ENCODE measurements at regions not wholly inside any gene's neighbourhood (a gene's known extent, or its start where the extent isn't known, plus 50 kb on each side); places are given as distances from the start of the nearest gene placed in this dataset.

DNA sequence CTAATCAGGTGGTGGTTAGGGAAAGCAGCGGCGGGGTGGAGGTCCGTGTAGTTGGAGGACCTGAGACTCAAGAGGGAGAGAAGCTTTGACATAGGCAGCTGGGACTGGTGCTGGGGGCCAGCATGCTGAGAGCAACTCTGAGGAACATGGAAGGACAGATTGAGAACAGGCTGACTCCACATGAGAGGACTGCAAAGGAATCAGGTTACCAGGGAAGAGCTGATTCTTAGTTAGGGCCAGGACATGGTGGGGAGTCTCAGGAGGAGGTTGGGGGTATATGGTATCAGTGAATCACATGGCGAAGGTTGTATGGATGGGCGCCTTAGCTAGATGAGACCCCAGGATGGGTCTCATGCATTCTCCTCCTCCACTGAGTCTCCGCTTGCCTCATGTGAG lies 264.0 kb upstream of the BOD1L1 start:
- Histone ChIP-seq H3K27me3 (ENCODE audit: control insufficient read depth, insufficient read depth, low read length) (no peaks in the 10 kb centered on the region), H3K9ac (ENCODE audit: low read length) (no peak overlapping the region), H3K36me3 (ENCODE audit: control insufficient read depth, insufficient read depth, low read length) (no peaks in the 10 kb centered on the region), H3K27ac (ENCODE audit: low read depth, low read length) (peak overlapping the region; percentile 51), H3K4me3 (ENCODE audit: low read length) (no peak overlapping the region), H3K4me1 (ENCODE audit: control insufficient read depth, insufficient read depth, low read length) (peaks cover 12% of the 10 kb centered on the region)

- Histone ChIP-seq H3K27me3 (ENCODE audit: control insufficient read depth, insufficient read depth, low read length) (no peaks in the 10 kb centered on the region), H3K36me3 (ENCODE audit: control insufficient read depth, insufficient read depth, low read length) (no peaks in the 10 kb centered on the region), H3K27ac (ENCODE audit: low read depth, low read length) (peak overlapping the region; percentile 51)
Observed at GRCh38 chr4:13892739-13893105, 265.2 kb upstream of the BOD1L1 start.

GRCh38 chr4:13893211-13893610 lies 265.7 kb upstream of the BOD1L1 start:
- H3K36me3 ChIP-seq (ENCODE audit: control insufficient read depth, insufficient read depth, low read length): no peaks in the 10 kb centered on the region
- H3K9ac ChIP-seq (ENCODE audit: low read length): no peak overlapping the region
- no peak overlapping the region for H3K4me3 ChIP-seq (ENCODE audit: low read length)
- peak overlapping the region; percentile 51 for H3K27ac ChIP-seq (ENCODE audit: low read depth, low read length)
- no peaks in the 10 kb centered on the region for H3K27me3 ChIP-seq (ENCODE audit: control insufficient read depth, insufficient read depth, low read length)
- H3K4me1 ChIP-seq (ENCODE audit: control insufficient read depth, insufficient read depth, low read length): peaks cover 12% of the 10 kb centered on the region

More at GRCh38 chr4:13892739-13893105, 265.2 kb upstream of the BOD1L1 start:
- no peak overlapping the region for H3K9ac ChIP-seq (ENCODE audit: low read length)
- no peak overlapping the region for H3K4me3 ChIP-seq (ENCODE audit: low read length)
- peaks cover 12% of the 10 kb centered on the region for H3K4me1 ChIP-seq (ENCODE audit: control insufficient read depth, insufficient read depth, low read length)

DNA sequence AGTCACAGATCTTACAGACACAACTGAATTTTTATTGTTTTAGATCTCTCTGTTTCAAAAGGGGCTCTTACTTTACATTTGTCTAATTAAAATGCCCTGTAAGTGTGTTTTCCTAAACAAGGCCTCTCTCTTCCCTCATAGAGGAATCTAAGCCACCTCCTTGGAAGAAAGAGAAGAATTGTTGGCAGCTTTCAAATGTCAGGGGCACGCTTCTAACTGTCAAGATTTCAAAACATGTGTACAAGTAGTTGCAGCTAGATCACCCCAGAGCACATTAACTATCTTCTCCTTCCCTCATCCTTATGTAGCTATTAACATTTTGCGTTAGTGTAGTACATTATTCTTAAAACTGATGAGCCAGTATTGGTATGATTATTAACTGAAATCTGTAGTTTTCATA lies 266.5 kb upstream of the BOD1L1 start:
- peaks cover 12% of the 10 kb centered on the region for H3K4me1 ChIP-seq (ENCODE audit: control insufficient read depth, insufficient read depth, low read length)
- H3K9ac ChIP-seq (ENCODE audit: low read length): no peak overlapping the region
- H3K27ac ChIP-seq (ENCODE audit: low read depth, low read length): no peak overlapping the region
- H3K36me3 ChIP-seq (ENCODE audit: control insufficient read depth, insufficient read depth, low read length): no peaks in the 10 kb centered on the region
- H3K4me3 ChIP-seq (ENCODE audit: low read length): no peak overlapping the region
- H3K27me3 ChIP-seq (ENCODE audit: control insufficient read depth, insufficient read depth, low read length): no peaks in the 10 kb centered on the region

DNA sequence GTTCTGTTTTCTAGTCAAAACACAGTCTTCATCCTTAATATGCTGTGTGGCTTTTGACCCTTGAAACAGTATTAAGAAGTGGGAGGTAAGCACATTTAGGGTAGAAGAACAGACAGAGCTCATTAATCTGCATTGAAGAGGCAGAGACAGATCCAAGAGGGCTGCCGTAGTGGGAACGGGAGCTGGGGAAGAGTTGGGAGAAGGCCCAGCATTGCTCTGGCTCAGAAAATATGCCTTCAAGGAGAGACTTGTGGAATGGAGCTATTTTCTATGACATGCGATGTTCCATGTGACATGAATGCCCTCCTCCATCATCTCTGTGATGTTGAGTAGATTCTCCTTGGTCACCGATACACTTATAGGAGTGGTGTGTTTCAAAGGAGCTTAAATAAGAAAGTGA lies 273.3 kb upstream of the BOD1L1 start:
- Histone ChIP-seq H3K4me1 (ENCODE audit: control insufficient read depth, insufficient read depth, low read length) (no peaks in the 10 kb centered on the region), H3K27ac (ENCODE audit: low read depth, low read length) (no peak overlapping the region), H3K27me3 (ENCODE audit: control insufficient read depth, insufficient read depth, low read length) (no peaks in the 10 kb centered on the region), H3K36me3 (ENCODE audit: control insufficient read depth, insufficient read depth, low read length) (no peaks in the 10 kb centered on the region), H3K4me3 (ENCODE audit: low read length) (no peak overlapping the region), H3K9ac (ENCODE audit: low read length) (no peak overlapping the region)

DNA sequence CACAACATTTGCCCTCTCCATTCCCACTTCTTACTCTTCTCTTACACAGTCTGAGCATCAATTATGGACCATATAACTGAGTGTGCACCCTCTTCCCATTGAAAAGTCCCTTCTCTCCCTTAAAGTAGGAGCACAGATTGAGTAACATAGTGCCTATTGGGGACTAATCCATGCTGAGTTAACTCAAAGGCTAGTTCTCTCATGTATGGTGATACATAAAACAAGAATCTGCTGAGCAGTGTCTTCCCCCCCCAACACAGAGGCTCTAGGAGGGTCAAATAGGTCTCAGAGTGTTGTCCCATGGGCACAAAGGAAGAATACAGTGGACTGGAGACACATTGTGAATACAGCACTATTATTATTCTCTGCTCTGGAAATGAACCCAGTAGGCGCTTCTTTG lies 274.6 kb upstream of the BOD1L1 start:
- Histone ChIP-seq H3K36me3 (ENCODE audit: control insufficient read depth, insufficient read depth, low read length) (no peaks in the 10 kb centered on the region), H3K9ac (ENCODE audit: low read length) (no peak overlapping the region), H3K27ac (ENCODE audit: low read depth, low read length) (no peak overlapping the region), H3K4me3 (ENCODE audit: low read length) (no peak overlapping the region), H3K27me3 (ENCODE audit: control insufficient read depth, insufficient read depth, low read length) (no peaks in the 10 kb centered on the region), H3K4me1 (ENCODE audit: control insufficient read depth, insufficient read depth, low read length) (no peaks in the 10 kb centered on the region)

- H3K9ac ChIP-seq (ENCODE audit: low read length): no peak overlapping the region
- no peak overlapping the region for H3K27ac ChIP-seq (ENCODE audit: low read depth, low read length)
- H3K4me3 ChIP-seq (ENCODE audit: low read length): no peak overlapping the region
Observed at GRCh38 chr4:13903061-13903460, 275.5 kb upstream of the BOD1L1 start.

DNA sequence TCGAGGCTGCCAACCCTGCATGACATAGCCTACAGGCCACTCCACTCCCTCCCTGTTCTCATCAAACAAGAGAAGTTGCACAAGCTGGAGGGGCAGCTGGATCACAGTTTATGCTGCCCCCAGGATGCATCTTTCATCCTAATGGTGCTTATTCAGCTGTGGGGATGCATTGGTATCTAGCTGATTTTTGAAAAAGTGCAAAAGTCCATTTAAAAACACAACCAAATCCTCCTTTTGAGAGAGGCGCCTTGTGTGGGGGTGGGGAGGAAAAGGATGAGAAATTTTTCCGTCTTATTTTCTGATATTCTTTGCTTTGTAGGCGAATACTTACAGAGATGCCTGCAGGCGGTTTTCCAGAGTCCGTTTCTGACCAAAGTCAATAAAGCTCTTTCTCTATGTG lies 276.4 kb upstream of the BOD1L1 start:
- H3K9ac ChIP-seq (ENCODE audit: low read length): no peak overlapping the region
- no peak overlapping the region for H3K27ac ChIP-seq (ENCODE audit: low read depth, low read length)
- no peak overlapping the region for H3K4me3 ChIP-seq (ENCODE audit: low read length)
- H3K27me3 ChIP-seq (ENCODE audit: control insufficient read depth, insufficient read depth, low read length): no peaks in the 10 kb centered on the region
- no peaks in the 10 kb centered on the region for H3K4me1 ChIP-seq (ENCODE audit: control insufficient read depth, insufficient read depth, low read length)
- no peaks in the 10 kb centered on the region for H3K36me3 ChIP-seq (ENCODE audit: control insufficient read depth, insufficient read depth, low read length)

More at GRCh38 chr4:13903061-13903460, 275.5 kb upstream of the BOD1L1 start:
- no peaks in the 10 kb centered on the region for H3K27me3 ChIP-seq (ENCODE audit: control insufficient read depth, insufficient read depth, low read length)
- no peaks in the 10 kb centered on the region for H3K36me3 ChIP-seq (ENCODE audit: control insufficient read depth, insufficient read depth, low read length)
- no peaks in the 10 kb centered on the region for H3K4me1 ChIP-seq (ENCODE audit: control insufficient read depth, insufficient read depth, low read length)

- no peak overlapping the region for H3K27ac ChIP-seq (ENCODE audit: low read depth, low read length)
- H3K27me3 ChIP-seq (ENCODE audit: control insufficient read depth, insufficient read depth, low read length): no peaks in the 10 kb centered on the region
- H3K36me3 ChIP-seq (ENCODE audit: control insufficient read depth, insufficient read depth, low read length): no peaks in the 10 kb centered on the region
- H3K4me3 ChIP-seq (ENCODE audit: low read length): no peak overlapping the region
- H3K9ac ChIP-seq (ENCODE audit: low read length): no peak overlapping the region
- H3K4me1 ChIP-seq (ENCODE audit: control insufficient read depth, insufficient read depth, low read length): no peaks in the 10 kb centered on the region
Observed at GRCh38 chr4:13905543-13905942, 278.0 kb upstream of the BOD1L1 start.

DNA sequence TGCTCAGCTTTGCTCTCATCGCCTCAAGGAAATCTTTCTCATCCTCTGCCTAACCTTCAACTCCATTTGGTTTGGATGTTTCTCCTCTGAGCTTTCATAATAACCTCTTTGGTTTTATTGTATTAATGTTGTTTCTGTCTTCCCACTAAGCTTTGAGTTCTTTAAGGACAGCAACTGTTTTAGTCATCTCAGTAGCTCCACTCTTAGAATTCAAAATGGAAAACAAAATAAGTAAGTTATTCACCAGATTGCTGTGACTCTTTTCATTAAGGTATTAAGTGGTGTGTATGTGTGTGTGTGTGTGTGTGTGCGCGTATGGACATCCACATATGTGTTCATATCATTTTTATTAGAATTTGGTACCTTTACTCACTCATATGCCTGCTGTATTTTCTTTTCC lies 279.2 kb upstream of the BOD1L1 start:
- no peaks in the 10 kb centered on the region for H3K36me3 ChIP-seq (ENCODE audit: control insufficient read depth, insufficient read depth, low read length)
- no peaks in the 10 kb centered on the region for H3K27me3 ChIP-seq (ENCODE audit: control insufficient read depth, insufficient read depth, low read length)
- H3K27ac ChIP-seq (ENCODE audit: low read depth, low read length): no peak overlapping the region
- H3K4me3 ChIP-seq (ENCODE audit: low read length): no peak overlapping the region
- H3K4me1 ChIP-seq (ENCODE audit: control insufficient read depth, insufficient read depth, low read length): no peaks in the 10 kb centered on the region
- no peak overlapping the region for H3K9ac ChIP-seq (ENCODE audit: low read length)

DNA sequence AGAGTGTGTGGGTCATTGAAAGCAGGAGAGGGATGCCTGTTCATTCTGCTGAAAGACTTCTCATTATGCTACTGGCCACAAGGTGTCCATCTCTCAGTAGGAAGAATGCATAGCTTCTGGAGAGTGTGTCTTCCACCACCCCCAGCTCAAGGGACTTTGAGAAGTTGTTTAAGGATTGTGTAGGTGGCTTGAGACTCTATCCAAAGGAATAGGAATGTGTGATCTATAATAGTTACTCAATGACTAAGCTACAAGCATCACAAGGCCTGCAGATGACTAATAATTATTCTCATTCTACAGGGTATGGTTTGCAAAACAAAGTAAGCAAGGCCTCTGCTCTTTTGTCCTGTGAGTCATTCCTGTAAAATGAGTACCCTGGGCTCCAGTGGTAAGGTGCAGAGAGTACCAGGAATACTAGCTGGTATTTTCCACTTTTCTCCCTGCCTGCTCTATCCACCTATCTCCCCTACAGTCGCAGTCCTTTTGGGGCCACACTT lies 279.8 kb upstream of the BOD1L1 start:
- no peaks in the 10 kb centered on the region for H3K36me3 ChIP-seq (ENCODE audit: control insufficient read depth, insufficient read depth, low read length)
- H3K9ac ChIP-seq (ENCODE audit: low read length): no peak overlapping the region
- H3K27ac ChIP-seq (ENCODE audit: low read depth, low read length): no peak overlapping the region
- H3K27me3 ChIP-seq (ENCODE audit: control insufficient read depth, insufficient read depth, low read length): no peaks in the 10 kb centered on the region
- no peaks in the 10 kb centered on the region for H3K4me1 ChIP-seq (ENCODE audit: control insufficient read depth, insufficient read depth, low read length)
- no peak overlapping the region for H3K4me3 ChIP-seq (ENCODE audit: low read length)

DNA sequence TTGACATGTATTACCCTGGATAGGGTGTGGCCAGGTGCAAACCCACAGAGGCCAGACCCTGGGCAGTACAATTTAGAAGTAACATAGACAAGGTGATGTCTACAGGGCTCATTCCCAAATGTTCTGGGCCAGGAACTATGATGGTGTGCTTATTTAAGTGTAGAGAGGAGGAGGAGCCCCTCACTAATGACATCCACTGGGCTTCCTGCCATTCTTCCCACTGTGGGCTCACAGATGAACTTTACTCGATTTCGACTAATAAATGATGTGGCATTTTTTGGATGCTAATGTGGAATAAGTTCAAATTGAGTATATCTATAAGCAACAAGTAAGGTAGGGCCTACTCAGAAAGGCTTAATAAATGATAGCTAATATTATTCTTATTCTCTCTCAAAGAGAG lies 280.9 kb upstream of the BOD1L1 start:
- Histone ChIP-seq H3K27ac (ENCODE audit: low read depth, low read length) (no peak overlapping the region), H3K27me3 (ENCODE audit: control insufficient read depth, insufficient read depth, low read length) (no peaks in the 10 kb centered on the region), H3K4me3 (ENCODE audit: low read length) (no peak overlapping the region), H3K9ac (ENCODE audit: low read length) (no peak overlapping the region), H3K4me1 (ENCODE audit: control insufficient read depth, insufficient read depth, low read length) (no peaks in the 10 kb centered on the region), H3K36me3 (ENCODE audit: control insufficient read depth, insufficient read depth, low read length) (no peaks in the 10 kb centered on the region)

- H3K4me3 ChIP-seq (ENCODE audit: low read length): no peak overlapping the region
- H3K27ac ChIP-seq (ENCODE audit: low read depth, low read length): no peak overlapping the region
- no peaks in the 10 kb centered on the region for H3K36me3 ChIP-seq (ENCODE audit: control insufficient read depth, insufficient read depth, low read length)
- H3K9ac ChIP-seq (ENCODE audit: low read length): no peak overlapping the region
- H3K4me1 ChIP-seq (ENCODE audit: control insufficient read depth, insufficient read depth, low read length): no peaks in the 10 kb centered on the region
- no peaks in the 10 kb centered on the region for H3K27me3 ChIP-seq (ENCODE audit: control insufficient read depth, insufficient read depth, low read length)
Observed at GRCh38 chr4:13910556-13910955, 283.0 kb upstream of the BOD1L1 start.

Measured in rectal smooth muscle tissue (tissue), 1 donor.